ENCODE measurements at regions not wholly inside any gene's neighbourhood (a gene's known extent, or its start where the extent isn't known, plus 50 kb on each side); places are given as distances from the start of the nearest gene placed in this dataset.
A peak's percentile ranks its signal among the peaks of the same experiment; 100 is the strongest.

DNA sequence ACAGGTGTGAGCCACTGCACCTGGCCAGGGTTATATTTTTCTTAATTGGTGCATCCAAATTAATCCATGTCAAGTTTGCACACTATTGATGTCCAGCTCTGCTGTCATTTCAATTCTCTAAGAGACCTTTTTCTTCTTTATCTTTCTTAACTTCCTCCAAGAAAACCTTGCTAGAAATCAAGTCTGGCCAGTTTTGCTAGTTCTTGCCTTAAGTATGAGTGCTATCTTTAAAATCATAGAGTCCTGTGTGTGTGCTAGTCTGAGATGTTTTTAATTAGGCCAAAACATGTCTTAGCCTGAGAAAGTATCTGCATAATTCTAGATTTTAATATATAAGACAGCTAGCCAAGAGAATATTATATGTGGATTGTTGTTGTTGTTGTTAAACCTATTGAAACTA lies 56.2 kb upstream of the SLC39A10 start:
- Histone ChIP-seq H3K4me2 (peak overlapping the region; percentile 38; the same call in 1 of the 2 replicates), H4K20me1 (ENCODE audit: insufficient read depth) (no peaks in the 10 kb centered on the region), H2AFZ (peak overlapping the region; percentile 66; the same call in 1 of the 2 replicates), H3K4me3 (no peak overlapping the region), H3K9me3 (ENCODE audit: insufficient read depth, low read depth) (no peaks in the 10 kb centered on the region), H3K4me1 (replicated peaks; ENCODE audit: insufficient read depth) (peaks cover 14% of the 10 kb centered on the region), H3K9me2 (ENCODE audit: insufficient read depth) (no peaks in the 10 kb centered on the region), H3K79me2 (ENCODE audit: low read depth) (no peaks in the 10 kb centered on the region), H3K27me3 (ENCODE audit: insufficient read depth, low read depth) (no peaks in the 10 kb centered on the region), H3K27ac (peak overlapping the region; percentile 49; the same call in 1 of the 2 replicates), H3K36me3 (ENCODE audit: low read depth) (no peaks in the 10 kb centered on the region), H3F3A (ENCODE audit: insufficient read depth, low read depth) (no peaks in the 10 kb centered on the region)
- ChIA-PET CTCF (interaction anchor here (1.8 kb wide), 1 partner anchor 56 kb away, joined by 5 read pairs; the partner anchor contains the start of gene SLC39A10), POLR2A (ENCODE audit: unreplicated experiment) (interaction anchor here (0.9 kb wide), 1 partner anchor 12 kb away, joined by 3 read pairs; no protein-coding TSS in a partner anchor)
- intact Hi-C loops (cut with micrococcal nuclease; ENCODE audit: unreplicated experiment) = no loop called here
- TF ChIP-seq EZH2 (IDR thresholded peaks at IDR 0.05; ENCODE audit: low read depth) (no peak), CTCF (conservative IDR thresholded peaks at IDR 0.05) (no peak)
- BruUV-seq (replicated peaks) = no TSS peak
- peak in 1 of 2 experiments; percentile 75 for DNase-seq

- no peak overlapping the region for H2AFZ ChIP-seq
- CTCF ChIA-PET = no interaction called here
- no peaks in the 10 kb centered on the region for H3K27me3 ChIP-seq (ENCODE audit: insufficient read depth, low read depth)
- H3K4me3 ChIP-seq = no peak overlapping the region
- H3K27ac ChIP-seq = no peak overlapping the region
- H4K20me1 ChIP-seq (ENCODE audit: insufficient read depth) = no peaks in the 10 kb centered on the region
- intact Hi-C loops (cut with micrococcal nuclease; ENCODE audit: unreplicated experiment) = no loop called here
- H3K36me3 ChIP-seq (ENCODE audit: low read depth) = no peaks in the 10 kb centered on the region
- H3K4me1 ChIP-seq (replicated peaks; ENCODE audit: insufficient read depth) = peaks cover 14% of the 10 kb centered on the region
- TF ChIP-seq EZH2 (IDR thresholded peaks at IDR 0.05; ENCODE audit: low read depth) (no peak), CTCF (conservative IDR thresholded peaks at IDR 0.05) (no peak)
- H3K9me2 ChIP-seq (ENCODE audit: insufficient read depth) = no peaks in the 10 kb centered on the region
- DNase-seq = no peak
- no peaks in the 10 kb centered on the region for H3K9me3 ChIP-seq (ENCODE audit: insufficient read depth, low read depth)
- no peaks in the 10 kb centered on the region for H3F3A ChIP-seq (ENCODE audit: insufficient read depth, low read depth)
- H3K4me2 ChIP-seq = no peak overlapping the region
- no peaks in the 10 kb centered on the region for H3K79me2 ChIP-seq (ENCODE audit: low read depth)
- no TSS peak for BruUV-seq (replicated peaks)
- POLR2A ChIA-PET (ENCODE audit: unreplicated experiment) = no interaction called here
Observed at GRCh38 chr2:195596840-195597239, 60.2 kb upstream of the SLC39A10 start.

DNA sequence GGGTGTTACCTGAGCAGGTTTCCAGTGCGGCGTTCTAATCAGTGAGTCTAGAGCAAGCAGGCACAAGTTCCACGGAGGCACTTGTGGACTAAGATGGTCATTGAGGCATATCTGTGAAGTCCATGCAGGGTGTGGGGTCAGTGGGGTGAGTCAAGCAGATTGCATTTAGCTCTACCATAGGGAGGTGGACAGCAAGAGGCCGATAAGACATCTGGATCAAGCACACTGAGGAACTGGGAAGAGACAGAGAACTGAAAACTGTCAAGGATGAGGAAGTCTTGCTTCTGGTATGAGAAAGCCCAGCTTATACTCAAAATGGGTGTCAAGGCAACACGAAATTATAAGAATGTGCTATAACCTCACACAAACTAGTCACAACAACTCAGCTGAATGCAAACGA lies 61.2 kb upstream of the SLC39A10 start:
- no peaks in the 10 kb centered on the region for H3K27me3 ChIP-seq (ENCODE audit: insufficient read depth, low read depth)
- H2AFZ ChIP-seq = no peak overlapping the region
- no peaks in the 10 kb centered on the region for H4K20me1 ChIP-seq (ENCODE audit: insufficient read depth)
- peaks cover 8% of the 10 kb centered on the region; the same call in 1 of the 2 replicates for H3K4me1 ChIP-seq (replicated peaks; ENCODE audit: insufficient read depth)
- POLR2A ChIA-PET (ENCODE audit: unreplicated experiment) = no interaction called here
- intact Hi-C loops (cut with micrococcal nuclease; ENCODE audit: unreplicated experiment) = no loop called here
- no peaks in the 10 kb centered on the region for H3K79me2 ChIP-seq (ENCODE audit: low read depth)
- H3F3A ChIP-seq (ENCODE audit: insufficient read depth, low read depth) = no peaks in the 10 kb centered on the region
- H3K4me3 ChIP-seq = no peak overlapping the region
- no peak overlapping the region for H3K4me2 ChIP-seq
- H3K9me3 ChIP-seq (ENCODE audit: insufficient read depth, low read depth) = no peaks in the 10 kb centered on the region
- CTCF ChIA-PET = no interaction called here
- H3K9me2 ChIP-seq (ENCODE audit: insufficient read depth) = no peaks in the 10 kb centered on the region
- H3K27ac ChIP-seq = no peak overlapping the region
- TF ChIP-seq EZH2 (IDR thresholded peaks at IDR 0.05; ENCODE audit: low read depth) (no peak), CTCF (conservative IDR thresholded peaks at IDR 0.05) (no peak)
- DNase-seq = no peak
- no peaks in the 10 kb centered on the region for H3K36me3 ChIP-seq (ENCODE audit: low read depth)
- BruUV-seq (replicated peaks) = no TSS peak

Measured in PC-9 (cell line).